ENCODE measurements at regions not wholly inside any gene's neighbourhood (a gene's known extent, or its start where the extent isn't known, plus 50 kb on each side); places are given as distances from the start of the nearest gene placed in this dataset.

- TF ChIP-seq ZNF10 (tag by site-specific recombination; IDR thresholded peaks at IDR 0.05) (no peak), ZNF776 (tag by site-specific recombination; IDR thresholded peaks at IDR 0.05; ENCODE audit: borderline replicate concordance) (no peak), ZNF768 (tag by site-specific recombination; IDR thresholded peaks at IDR 0.05) (no peak), ZNF121 (tag by site-specific recombination; IDR thresholded peaks at IDR 0.05) (no peak)
Observed at GRCh38 chr3:20645340-20645739, 459.3 kb upstream of the SGO1 start (continued).

DNA sequence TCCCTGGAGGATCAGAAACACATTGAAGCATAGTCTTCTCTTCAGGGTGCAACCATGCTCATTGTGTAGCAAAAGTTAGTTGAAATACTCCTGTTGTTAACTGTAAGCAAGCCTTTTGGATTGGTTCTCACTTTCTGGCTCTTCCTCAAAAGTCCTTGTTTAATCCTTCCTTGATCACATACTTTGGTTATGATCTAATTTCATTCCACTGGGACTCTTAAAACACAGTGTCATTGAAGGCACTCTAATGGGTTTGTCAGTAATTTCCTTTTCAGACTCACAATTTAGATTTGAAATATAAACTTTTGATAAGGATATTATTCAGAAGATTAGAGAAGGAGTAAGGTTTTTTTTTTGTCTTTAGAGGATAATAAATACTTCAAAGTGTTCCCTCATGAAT, 451.7 kb upstream of the SGO1 start:
- TF ChIP-seq ZNF324 (tag by site-specific recombination; IDR thresholded peaks at IDR 0.05) = no peak
- no peak for TF ChIP-seq GLIS1 (tag by site-specific recombination; IDR thresholded peaks at IDR 0.05)
- no peak for TF ChIP-seq ZNF202 (tag by site-specific recombination; IDR thresholded peaks at IDR 0.05; ENCODE audit: borderline replicate concordance)
- no peak for TF ChIP-seq IKZF3 (tag by site-specific recombination; IDR thresholded peaks at IDR 0.05)
- TF ChIP-seq ZXDB (tag by site-specific recombination; IDR thresholded peaks at IDR 0.05) = no peak
- TF ChIP-seq GLIS2 (tag by site-specific recombination; IDR thresholded peaks at IDR 0.05) = no peak
- TF ChIP-seq ZNF571 (tag by site-specific recombination; IDR thresholded peaks at IDR 0.05) = no peak
- TF ChIP-seq ZNF830 (tag by site-specific recombination; IDR thresholded peaks at IDR 0.05; ENCODE audit: low read depth) = no peak
- TF ChIP-seq ZNF670 (tag by site-specific recombination; IDR thresholded peaks at IDR 0.05; ENCODE audit: low read depth) = no peak
- TF ChIP-seq RBAK (tag by site-specific recombination; IDR thresholded peaks at IDR 0.05) = no peak
- no peak for TF ChIP-seq ATF2 (tag by site-specific recombination; IDR thresholded peaks at IDR 0.05; ENCODE audit: low read depth)
- TF ChIP-seq ZFP69B (tag by site-specific recombination; IDR thresholded peaks at IDR 0.05) = no peak
- no peak for TF ChIP-seq ZBTB1 (tag by site-specific recombination; IDR thresholded peaks at IDR 0.05)
- TF ChIP-seq ZNF549 (tag by site-specific recombination; IDR thresholded peaks at IDR 0.05) = no peak
- TF ChIP-seq ZNF391 (tag by site-specific recombination; IDR thresholded peaks at IDR 0.05; ENCODE audit: borderline replicate concordance, low read depth) = no peak
- no peak for TF ChIP-seq ZNF585B (tag by site-specific recombination; IDR thresholded peaks at IDR 0.05)
- TF ChIP-seq, protein P1, sequence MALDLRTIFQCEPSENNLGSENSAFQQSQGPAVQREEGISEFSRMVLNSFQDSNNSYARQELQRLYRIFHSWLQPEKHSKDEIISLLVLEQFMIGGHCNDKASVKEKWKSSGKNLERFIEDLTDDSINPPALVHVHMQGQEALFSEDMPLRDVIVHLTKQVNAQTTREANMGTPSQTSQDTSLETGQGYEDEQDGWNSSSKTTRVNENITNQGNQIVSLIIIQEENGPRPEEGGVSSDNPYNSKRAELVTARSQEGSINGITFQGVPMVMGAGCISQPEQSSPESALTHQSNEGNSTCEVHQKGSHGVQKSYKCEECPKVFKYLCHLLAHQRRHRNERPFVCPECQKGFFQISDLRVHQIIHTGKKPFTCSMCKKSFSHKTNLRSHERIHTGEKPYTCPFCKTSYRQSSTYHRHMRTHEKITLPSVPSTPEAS (tag by site-specific recombination; IDR thresholded peaks at IDR 0.05) = no peak
- POLR2A ChIA-PET = no interaction called here
- no peaks in the 10 kb centered on the region for H3K4me1 ChIP-seq (ENCODE audit: control insufficient read depth, insufficient read depth, low read length)
- no peaks in the 10 kb centered on the region for H3K9me3 ChIP-seq (ENCODE audit: control insufficient read depth, insufficient read depth, low read depth, low read length)
- H3K4me3 ChIP-seq (ENCODE audit: low read depth, low read length) = no peak overlapping the region
- CTCF ChIA-PET = no interaction called here
- H3K36me3 ChIP-seq (ENCODE audit: control insufficient read depth in 2 of 2, insufficient read depth in 1 of 2, low read length in 2 of 2) = no peaks in the 10 kb centered on the region
- H3K27ac ChIP-seq (ENCODE audit: extremely low read depth, low read depth, low read length) = no peak overlapping the region

DNA sequence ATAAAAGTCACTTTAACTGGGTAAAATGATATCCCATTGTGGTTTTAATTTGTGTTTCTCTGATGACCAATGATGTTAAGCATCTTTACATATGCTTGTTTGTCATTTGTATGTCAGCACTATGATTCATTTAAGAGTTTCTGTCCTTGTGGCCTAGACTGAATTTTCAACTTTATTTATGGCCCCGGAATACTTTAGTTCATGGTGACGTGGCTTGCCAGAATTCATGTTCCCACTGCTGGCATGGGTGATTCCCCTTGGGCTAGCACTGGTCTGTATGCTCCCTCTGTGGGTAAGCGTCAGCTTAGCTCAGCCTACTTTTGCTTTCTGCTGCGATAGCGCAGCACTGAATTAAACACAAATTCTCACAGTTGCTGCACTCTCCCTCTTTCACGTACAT, 436.3 kb upstream of the SGO1 start:
- ChIA-PET CTCF (no interaction called here), POLR2A (no interaction called here)
- H3K4me1 ChIP-seq (ENCODE audit: control insufficient read depth, insufficient read depth, low read length) = no peaks in the 10 kb centered on the region
- H3K9me3 ChIP-seq (ENCODE audit: control insufficient read depth, insufficient read depth, low read depth, low read length) = no peaks in the 10 kb centered on the region
- TF ChIP-seq ZNF610 (tag by site-specific recombination; IDR thresholded peaks at IDR 0.05; ENCODE audit: borderline replicate concordance) (no peak), ZNF707 (tag by site-specific recombination; IDR thresholded peaks at IDR 0.05) (no peak), ZNF2 (tag by site-specific recombination; IDR thresholded peaks at IDR 0.05) (no peak), ZBTB1 (tag by site-specific recombination; IDR thresholded peaks at IDR 0.05) (no peak), ZFP41 (tag by site-specific recombination; IDR thresholded peaks at IDR 0.05; ENCODE audit: borderline replicate concordance) (no peak), ZNF350 (tag by site-specific recombination; IDR thresholded peaks at IDR 0.05) (no peak), ZNF785 (tag by site-specific recombination; IDR thresholded peaks at IDR 0.05) (no peak), ZNF169 (tag by site-specific recombination; IDR thresholded peaks at IDR 0.05) (no peak), ZNF366 (tag by site-specific recombination; conservative IDR thresholded peaks at IDR 0.05) (no peak), HOXC10 (CRISPR knock-in tag; IDR thresholded peaks at IDR 0.05) (no peak), ZNF341 (tag by site-specific recombination; IDR thresholded peaks at IDR 0.05; ENCODE audit: low read depth) (no peak), ZNF19 (tag by site-specific recombination; IDR thresholded peaks at IDR 0.05; ENCODE audit: low read depth) (no peak), ZNF514 (tag by site-specific recombination; IDR thresholded peaks at IDR 0.05) (no peak)
- TF ChIP-seq, protein P2, sequence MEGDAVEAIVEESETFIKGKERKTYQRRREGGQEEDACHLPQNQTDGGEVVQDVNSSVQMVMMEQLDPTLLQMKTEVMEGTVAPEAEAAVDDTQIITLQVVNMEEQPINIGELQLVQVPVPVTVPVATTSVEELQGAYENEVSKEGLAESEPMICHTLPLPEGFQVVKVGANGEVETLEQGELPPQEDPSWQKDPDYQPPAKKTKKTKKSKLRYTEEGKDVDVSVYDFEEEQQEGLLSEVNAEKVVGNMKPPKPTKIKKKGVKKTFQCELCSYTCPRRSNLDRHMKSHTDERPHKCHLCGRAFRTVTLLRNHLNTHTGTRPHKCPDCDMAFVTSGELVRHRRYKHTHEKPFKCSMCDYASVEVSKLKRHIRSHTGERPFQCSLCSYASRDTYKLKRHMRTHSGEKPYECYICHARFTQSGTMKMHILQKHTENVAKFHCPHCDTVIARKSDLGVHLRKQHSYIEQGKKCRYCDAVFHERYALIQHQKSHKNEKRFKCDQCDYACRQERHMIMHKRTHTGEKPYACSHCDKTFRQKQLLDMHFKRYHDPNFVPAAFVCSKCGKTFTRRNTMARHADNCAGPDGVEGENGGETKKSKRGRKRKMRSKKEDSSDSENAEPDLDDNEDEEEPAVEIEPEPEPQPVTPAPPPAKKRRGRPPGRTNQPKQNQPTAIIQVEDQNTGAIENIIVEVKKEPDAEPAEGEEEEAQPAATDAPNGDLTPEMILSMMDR (tag by site-specific recombination; IDR thresholded peaks at IDR 0.05) = no peak
- no peak overlapping the region for H3K4me3 ChIP-seq (ENCODE audit: low read depth, low read length)
- no peaks in the 10 kb centered on the region for H3K36me3 ChIP-seq (ENCODE audit: control insufficient read depth in 2 of 2, insufficient read depth in 1 of 2, low read length in 2 of 2)
- no peak overlapping the region for H3K27ac ChIP-seq (ENCODE audit: extremely low read depth, low read depth, low read length)
